Hepatocyte (in vitro differentiated cells): ENCODE measurements at regions not wholly inside any gene's neighbourhood (a gene's known extent, or its start where the extent isn't known, plus 50 kb on each side); places are given as distances from the start of the nearest gene placed in this dataset.

Source experiments
- EZH2 ChIP-seq: fragments of 200-600 bp; sonication (generic); IDR thresholded peaks from 2 replicates; pipeline ENCODE4 v1.6.1; 2016; ENCODE audit warnings: antibody characterized with exemption, mild to moderate bottlenecking, borderline replicate concordance
- EZH2phosphoT487 ChIP-seq: fragments of 200-600 bp; sonication (generic); IDR thresholded peaks from one replicate; pipeline ENCODE4 v1.6.1; 2018; ENCODE audit warnings: antibody characterized with exemption, mild to moderate bottlenecking, low read depth, moderate library complexity; ENCODE audit not compliant: unreplicated experiment, severe bottlenecking
- TF ChIP-seq, protein P1 (sequence below): fragments of 200-600 bp; sonication (generic); IDR thresholded peaks from 2 replicates; pipeline ENCODE4 v1.5.1; 2016; ENCODE audit warnings: antibody characterized with exemption, mild to moderate bottlenecking; ENCODE audit not compliant: poor library complexity

- TF ChIP-seq, protein P1, sequence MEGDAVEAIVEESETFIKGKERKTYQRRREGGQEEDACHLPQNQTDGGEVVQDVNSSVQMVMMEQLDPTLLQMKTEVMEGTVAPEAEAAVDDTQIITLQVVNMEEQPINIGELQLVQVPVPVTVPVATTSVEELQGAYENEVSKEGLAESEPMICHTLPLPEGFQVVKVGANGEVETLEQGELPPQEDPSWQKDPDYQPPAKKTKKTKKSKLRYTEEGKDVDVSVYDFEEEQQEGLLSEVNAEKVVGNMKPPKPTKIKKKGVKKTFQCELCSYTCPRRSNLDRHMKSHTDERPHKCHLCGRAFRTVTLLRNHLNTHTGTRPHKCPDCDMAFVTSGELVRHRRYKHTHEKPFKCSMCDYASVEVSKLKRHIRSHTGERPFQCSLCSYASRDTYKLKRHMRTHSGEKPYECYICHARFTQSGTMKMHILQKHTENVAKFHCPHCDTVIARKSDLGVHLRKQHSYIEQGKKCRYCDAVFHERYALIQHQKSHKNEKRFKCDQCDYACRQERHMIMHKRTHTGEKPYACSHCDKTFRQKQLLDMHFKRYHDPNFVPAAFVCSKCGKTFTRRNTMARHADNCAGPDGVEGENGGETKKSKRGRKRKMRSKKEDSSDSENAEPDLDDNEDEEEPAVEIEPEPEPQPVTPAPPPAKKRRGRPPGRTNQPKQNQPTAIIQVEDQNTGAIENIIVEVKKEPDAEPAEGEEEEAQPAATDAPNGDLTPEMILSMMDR, result no peak
- TF ChIP-seq EZH2 (no peak), EZH2phosphoT487 (no peak)
These were observed 568.3 kb upstream of the MEX3C start for GRCh38 chr18:51765606-51766360.
